IPS DF 19.7 (cell line): ENCODE measurements at regions not wholly inside any gene's neighbourhood (a gene's known extent, or its start where the extent isn't known, plus 50 kb on each side); places are given as distances from the start of the nearest gene placed in this dataset.

Experiments used
- DNase-seq: peaks from one replicate; pipeline ENCODE4 v3.0.0-alpha.2; 2013; ENCODE audit warnings: low read depth, low spot score

DNA sequence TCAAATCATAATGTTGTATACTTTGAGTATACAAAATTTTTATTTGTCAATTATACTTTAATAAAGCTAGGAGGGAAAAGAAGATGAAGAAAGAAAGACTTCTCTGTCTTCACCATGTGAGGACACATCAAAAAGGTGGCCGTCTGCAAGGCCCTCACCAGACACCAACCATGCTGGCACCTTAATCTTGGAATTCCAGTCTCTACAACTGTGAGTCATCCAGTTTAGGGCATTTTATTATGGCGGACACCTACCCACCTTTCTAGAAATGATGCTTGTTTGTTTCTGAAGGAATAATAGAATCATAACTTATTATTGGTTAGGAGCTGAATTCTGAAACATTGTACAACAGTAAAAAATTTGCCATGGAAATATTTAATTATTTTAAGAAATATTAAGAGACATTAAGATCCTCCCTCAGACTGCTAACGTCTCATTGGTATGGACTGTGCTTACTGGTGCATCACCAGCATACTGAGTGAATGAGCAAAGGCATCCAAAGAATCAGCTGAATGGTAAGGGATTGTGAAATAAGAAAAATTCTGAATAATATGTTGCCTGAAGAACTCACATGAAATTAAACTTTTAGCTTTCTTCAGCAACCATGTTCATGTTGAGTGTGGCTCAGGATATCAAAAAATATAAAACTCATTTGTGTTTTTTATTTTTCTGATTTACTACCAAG lies 536.6 kb downstream of the HTR7 start:
- DNase-seq = no peak

DNA sequence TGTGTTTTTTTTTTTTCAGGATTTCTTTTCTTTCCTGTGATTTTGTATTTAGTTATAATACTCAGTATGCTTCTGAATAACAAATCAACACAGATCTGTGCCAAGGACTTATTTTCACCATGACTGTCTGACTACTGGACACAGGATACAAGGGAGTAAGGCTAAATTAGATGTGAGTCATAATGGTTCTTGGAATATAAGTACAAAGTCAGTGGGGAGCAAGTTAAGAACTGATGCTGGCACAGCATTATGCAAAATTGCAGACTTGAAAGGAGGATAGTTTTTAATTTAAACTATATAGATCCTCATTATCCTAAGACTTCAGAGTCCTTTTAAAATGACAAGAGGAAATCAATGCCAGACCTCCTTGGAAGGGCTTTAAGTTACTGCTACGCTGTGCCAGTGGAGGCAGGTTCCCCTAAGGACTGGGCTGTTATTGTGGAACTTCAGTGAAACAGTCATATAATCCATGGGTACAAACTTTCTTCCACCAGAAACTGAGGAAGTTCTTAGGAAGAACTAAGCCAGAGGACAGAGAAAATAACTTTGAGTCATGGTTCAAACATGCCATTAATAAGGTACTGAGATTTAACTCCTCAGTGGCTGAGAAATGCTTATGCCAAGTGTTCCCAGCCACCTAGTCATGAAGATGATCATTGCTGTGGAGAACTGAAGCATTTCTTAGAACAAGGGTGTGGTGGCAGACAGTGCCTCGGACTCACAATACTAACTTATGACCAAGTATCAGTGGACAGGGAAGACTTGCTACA lies 531.2 kb downstream of the HTR7 start:
- no peak for DNase-seq

DNA sequence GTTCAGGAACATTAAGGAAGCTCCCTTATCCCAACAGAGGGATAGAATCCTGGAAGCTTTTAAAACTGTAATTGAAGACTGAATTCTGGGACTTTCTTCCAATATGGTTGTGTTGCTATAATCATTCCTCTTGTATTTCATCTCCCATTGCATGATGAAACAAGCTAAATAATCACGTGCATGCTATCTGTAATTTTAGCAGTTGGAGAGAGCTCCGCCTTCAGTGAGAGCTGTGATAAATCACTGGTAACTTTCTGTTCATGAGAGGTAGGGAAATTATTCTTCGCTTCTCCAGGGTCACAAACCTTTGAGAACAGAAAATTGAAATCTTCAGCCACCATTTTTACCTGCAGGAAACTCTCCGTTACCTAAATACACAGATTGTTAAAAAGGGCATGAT lies 530.2 kb downstream of the HTR7 start:
- no peak for DNase-seq

DNA sequence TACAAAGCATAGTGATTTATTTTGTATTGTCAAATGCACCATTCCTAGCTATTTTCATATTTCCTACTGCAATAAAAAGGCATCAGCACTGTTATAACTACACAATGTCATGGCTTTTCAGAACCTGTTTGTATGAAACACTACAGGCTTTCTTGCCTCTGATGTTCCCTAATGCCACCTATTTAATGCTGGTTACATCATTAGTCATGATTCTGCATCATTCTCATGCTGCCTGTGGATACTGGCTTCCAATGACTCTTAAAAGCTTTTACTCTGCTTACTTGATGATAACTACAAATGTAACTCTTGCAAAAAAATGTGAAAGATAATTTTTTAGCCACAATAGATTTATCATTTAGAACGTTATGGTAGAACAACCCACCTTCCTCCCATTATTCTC lies 529.4 kb downstream of the HTR7 start:
- DNase-seq = no peak

DNA sequence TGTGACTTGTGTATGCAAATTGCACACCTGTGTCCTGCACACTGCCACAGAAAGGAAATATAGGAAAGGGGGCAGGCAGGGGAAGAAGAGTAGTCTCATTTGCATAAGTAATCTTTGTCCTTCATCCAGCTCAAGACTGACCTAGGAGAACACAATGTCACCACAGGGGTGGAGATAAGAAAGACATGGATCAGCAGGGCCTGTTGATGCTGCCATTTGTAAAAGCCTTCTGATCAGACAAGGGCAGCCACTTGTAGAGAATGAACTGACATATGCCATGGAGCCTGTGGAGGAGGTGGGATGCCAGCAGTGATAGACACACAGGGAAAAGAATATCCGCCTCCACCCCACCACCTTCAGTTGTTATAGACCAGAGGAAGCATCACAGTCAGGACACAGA lies 528.9 kb downstream of the HTR7 start:
- DNase-seq = no peak

DNA sequence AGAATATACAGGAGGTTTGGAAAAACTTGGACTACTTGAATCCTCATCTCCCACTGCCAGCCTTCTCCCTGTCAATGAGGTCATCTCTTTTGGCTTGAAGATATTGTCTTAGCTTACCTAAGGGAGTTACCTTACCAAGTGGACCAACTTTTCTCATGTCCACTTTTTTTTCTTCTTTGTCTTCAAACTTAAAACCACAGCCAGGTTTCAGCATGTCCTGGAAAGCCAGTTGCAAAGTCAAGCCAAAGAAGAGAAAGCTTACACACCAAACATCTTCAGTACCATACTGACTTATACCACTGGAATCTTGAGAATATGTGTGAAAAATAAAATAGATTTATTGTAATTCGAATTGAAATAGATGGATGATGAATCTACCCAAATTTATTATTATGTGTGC lies 520.5 kb downstream of the HTR7 start:
- no peak for DNase-seq

DNA sequence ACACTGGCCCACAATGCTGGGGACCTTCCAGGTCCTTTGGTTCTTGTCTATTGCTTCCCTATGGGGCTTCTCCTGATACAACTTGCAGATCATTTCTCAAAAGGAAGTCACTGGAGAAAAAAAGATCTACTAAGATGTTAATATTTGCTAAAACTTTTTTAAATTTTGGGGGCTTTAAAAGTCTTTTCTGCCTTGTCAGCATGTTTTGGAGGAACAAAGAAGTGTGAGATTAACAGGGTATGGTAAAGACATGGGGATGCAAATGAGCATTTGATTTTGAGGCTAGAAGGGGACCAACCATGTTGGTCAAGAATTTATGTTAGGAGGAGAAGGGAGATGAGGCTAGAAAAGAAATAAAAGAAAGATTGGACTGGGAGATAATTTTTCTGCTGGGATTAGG lies 515.4 kb downstream of the HTR7 start:
- no peak for DNase-seq

DNA sequence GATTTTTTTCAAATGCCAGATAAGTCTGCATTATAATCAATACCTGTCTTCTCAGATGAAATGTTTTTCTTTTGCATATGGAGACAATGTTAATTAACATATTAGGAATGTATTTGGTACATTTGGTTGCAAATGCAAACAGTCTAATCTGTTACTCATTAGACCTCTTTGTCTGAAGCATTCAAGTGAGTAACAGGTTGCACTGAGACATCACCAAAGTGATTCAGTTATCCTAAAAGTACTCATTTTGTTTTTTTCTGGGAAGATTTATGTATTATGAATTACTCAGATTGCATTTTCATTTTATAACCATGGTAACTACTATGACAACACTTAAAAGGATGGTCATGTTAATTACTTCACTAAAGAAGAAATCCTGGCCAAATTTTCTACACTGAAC lies 513.6 kb downstream of the HTR7 start:
- no peak for DNase-seq

DNA sequence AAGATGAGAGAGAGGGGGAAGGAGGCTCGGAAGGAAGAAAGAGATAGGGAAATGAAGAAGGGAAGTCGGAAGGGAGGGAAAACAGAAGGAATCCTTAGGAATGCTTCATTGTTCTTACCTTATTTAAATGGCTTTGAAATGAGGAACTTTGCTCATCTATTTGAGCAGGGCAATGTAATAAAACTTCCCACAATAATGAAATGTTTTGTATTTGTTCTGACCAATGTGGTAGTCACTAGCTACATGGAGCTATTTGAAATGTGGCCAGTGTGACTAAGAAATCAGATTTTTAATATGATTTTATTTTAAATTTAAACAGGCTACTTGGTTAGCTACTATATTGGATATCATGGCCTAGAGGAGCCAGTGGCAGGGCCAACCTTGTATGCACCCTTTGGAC lies 510.6 kb downstream of the HTR7 start:
- no peak for DNase-seq

DNA sequence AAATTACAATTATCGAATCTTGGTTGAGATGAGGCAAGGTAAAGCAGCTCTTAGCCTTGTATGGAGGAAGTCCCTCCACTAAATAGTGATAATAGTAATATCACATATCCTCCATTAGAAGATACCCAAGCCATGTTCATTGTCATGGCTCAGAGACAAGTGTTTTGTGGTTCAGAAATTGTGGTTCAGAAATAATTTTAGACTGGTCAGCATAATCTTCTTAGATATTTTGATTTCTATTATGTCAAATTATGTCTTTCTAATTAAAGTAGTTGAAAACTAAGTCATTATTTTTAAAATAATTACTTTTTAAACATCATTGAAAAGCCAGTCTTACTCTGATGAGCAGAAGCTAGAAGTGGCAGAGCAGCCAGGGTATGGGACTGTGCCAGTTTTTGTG lies 507.7 kb downstream of the HTR7 start:
- DNase-seq = no peak

DNA sequence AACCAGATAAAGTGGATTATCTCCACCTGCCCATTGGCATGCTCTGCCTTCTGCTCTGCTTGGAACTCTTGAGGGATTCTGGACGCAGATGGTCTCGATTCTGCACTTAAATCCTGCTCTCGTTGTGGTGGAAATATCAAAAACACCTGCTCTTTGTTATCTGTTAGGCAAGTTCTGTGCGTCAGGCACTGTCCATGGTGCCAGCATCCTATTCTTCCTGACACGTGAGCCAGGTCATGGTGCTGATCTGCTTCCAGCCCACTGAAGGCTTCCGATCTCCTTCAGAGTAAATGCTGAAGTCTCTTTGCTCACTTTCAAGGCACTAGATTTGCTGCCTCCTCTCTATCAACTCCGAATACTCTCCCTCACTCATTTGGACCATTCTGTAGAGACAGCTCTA lies 505.6 kb downstream of the HTR7 start:
- no peak for DNase-seq

DNA sequence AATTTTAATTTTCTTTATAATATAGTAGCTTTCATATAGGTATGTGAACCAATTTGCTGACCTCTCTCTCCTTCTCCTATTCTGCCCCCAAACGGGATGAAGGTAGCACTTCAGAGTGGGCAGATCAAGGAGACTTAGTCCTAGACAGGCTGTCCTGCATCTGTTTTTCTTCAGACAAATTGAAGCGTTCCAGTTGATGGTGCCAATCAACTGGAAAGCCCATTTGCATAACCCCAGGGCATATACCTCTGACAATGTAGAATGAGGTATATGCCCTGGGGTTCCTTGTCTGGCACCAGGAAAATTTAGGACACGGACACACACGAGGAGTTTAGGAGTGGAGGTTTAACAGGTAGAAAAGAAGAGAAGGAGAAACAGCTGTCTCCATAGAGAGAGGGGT lies 502.9 kb downstream of the HTR7 start:
- DNase-seq = no peak

DNA sequence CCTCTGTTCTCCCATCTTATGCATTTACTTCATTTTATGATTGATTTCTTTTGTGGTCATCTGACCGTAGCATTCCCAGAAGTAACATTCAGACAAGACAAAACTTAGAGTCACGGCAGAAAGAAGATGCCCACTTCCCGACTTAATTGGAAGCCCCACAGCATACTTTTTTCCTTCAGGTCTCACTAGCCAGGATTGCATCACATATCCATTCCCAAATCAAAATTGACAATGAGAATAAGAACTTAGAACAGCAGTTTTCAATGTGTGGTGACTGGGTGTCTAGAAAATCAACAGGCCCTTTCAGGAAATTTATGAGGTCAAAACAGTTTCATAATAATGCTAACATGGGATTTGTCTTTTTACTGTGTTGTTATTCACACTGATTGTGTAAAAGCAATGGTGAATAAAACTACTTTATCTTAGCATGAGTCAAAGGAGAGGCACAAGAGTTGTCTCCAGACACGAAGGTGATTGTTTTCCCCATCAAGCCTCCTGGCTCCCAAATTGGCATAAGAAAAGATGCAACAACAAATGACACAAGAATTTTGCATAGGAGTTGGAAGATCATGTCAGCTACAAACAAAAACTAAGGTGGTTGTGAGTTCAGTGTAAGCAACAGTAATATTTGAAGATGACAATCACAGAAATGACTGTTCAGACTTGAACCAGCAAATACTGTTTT lies 493.9 kb downstream of the HTR7 start:
- no peak for DNase-seq

DNA sequence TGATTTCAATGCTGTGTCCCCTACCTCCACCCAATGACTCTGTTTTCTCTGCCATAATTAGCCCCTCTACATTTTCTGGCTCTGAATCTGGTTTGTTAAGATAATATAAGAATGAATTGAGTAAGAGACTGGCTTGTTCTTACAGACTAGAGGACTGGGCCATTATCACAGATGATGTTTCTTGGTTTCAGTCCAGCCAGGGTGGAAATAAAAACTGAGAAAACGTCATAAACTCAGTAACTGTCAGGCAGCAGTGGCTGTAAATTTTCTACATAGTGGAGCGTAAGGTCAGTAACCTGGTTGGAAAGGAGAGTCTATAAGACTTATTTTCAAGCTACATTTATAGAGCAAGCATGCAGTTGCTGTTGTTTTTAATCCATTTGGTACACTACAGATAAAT lies 485.4 kb downstream of the HTR7 start:
- no peak for DNase-seq

DNA sequence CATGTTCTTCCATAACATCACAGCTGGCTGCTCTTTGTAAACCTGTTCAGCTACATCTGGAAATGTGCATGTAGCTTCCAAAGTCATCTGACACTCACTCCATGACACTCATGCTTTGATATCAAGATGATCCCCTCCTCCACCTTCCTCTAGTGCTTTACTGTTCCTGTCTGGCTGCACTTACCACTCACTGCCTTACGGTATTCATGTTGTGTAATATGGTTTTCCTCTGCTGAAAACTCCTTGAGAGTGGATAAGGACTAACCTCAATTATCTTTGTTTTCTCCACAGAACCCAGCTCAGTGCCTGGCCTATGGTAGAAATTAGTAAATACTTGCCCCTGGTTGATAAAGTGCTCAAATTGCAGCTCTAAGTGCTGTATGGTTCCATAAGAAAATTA lies 483.9 kb downstream of the HTR7 start:
- no peak for DNase-seq

DNA sequence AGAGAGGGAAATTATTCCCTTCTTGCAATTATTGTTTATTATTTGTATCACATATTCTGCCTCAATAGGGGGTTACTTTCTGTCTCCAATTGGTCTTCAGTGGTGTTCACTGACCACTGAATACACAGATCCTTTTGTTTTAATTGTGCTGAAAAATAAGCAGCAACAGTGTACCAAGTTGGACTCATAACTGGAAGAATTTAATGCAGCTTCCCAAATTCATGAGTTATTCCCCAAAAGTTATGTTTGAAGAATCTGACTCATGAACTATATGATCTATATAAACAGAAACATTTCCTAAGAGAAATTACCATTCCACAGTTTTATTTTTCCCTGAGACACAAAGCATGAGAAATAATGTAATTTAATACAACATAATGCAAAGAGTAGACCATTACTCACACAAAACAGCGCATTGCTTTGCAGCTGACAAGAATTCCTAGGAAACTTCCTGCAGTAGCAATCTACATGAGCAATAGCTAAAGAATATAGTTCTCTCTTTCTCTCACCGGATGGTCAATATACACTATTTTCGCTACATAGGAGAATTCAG lies 479.2 kb downstream of the HTR7 start:
- DNase-seq = no peak

DNA sequence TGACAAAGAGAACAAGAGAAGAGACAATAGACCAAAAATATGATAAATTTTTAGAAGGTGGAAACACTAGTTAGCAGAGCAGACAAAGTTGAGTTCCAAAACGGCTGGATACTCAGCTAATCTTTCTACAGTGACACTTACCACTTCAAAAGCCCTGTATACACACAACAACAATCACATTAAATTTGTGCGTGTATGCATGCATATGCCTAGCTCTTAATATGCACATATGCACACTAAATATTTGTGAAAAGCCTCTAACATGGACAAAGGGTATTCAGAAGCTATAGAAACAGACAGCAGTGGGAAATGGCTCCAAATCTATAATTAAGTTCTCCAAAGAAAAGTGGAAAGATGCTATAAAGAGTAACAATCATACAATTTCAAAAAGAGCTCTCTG lies 476.4 kb downstream of the HTR7 start:
- DNase-seq = no peak

DNA sequence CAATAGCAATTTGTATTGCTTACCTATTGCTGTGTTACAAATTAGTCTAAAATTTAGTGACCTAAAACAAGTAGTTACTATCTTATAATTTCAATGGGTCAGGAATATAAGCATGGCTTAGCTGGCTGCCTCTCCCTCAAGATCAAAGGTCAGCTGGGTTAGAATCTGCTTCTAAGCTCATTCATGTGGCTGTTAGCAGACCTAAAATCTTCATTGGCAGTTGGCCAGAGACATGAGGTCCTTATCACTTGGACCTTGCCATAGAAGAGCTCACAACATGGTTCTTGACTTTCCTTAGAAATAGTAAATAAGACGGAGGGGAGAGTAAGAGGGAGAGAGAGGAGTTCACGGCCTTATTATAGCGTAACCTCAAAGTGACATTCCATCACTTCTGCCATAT lies 468.0 kb downstream of the HTR7 start:
- DNase-seq = no peak

DNA sequence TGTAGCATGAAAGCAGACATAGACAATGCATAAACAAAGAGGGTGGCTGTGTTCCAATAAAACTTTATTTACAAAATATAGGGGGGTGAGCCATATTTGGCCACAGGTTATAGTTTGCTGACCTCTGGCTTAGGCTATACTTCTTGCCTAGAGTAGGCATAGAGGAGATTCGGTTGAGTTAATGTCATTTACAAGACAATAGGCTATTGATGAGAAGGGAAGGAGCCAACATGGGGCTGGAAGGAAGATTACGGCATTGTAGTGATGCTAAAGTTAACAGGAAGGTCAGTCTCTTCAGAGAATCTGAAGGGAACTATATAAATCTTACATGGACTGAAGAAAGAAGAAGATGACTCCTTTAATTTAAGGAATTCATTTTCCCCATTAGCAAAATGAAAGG lies 463.5 kb downstream of the HTR7 start:
- peak; percentile 25 for DNase-seq

DNA sequence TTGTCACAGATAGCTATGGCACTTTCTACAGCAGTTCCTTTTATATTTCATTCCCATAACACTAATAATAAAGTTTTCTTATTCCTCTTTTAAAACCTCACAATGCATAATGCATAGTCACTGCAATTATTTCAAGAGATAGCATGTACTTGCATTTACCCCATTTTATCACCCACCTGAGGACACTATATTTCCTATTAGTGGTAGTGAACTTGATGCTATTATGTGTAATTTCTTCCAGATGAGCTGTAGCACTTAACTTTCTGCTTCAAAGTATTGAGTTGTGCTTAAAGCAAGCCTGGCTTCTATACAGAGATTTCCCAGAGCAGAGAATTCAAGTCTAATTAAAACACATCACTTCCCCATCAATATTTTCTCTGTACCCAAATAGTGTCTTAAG lies 461.1 kb downstream of the HTR7 start:
- DNase-seq = no peak

DNA sequence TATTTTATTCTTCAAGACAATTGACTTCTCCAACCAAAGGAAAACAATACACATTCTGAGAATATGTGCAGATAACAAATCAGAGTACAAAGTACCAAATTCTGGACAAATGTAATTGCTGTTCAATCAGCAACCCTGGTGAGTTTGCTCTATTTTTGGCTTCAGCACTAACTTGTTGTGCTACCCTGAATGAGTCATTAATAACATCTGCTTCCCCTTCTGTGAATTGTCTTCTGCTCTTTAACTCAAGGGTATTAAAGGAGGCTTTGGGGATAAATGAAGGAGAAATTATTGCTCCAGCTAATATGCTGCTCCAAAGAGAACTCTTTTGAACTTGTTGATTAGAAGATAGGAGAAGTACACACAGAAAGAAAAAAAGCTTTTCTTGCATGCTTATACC lies 459.3 kb downstream of the HTR7 start:
- DNase-seq = no peak

DNA sequence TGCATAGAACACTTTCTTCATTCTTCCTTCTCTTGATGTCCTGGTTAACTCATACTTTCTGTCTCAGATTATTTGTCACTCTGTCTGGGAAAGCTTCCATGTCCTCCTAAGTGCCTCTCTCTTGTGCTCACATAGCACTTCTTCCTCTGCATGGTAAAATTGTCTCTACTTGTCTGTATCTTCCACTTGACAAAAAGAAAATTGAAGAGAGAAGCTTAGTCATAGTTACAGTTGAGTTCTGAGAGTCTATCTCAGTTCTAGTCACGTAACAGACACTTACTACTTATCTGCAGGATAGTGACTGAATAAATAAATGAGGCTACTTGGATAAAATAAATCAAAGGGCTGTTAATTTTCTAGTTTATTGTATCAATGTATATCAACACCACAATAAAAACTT lies 458.1 kb downstream of the HTR7 start:
- DNase-seq = no peak
